K562 (cell line): ENCODE measurements at regions not wholly inside any gene's neighbourhood (a gene's known extent, or its start where the extent isn't known, plus 50 kb on each side); places are given as distances from the start of the nearest gene placed in this dataset.
A peak's percentile ranks its signal among the peaks of the same experiment; 100 is the strongest.

Experiments used
- ARID2 ChIP-seq: fragments of 450-650 bp; IDR thresholded peaks from 2 replicates; pipeline ENCODE4 v1.6.1; 2017; ENCODE audit warnings: antibody characterized with exemption, mild to moderate bottlenecking
- E2F8 ChIP-seq: fragments of 450-650 bp; IDR thresholded peaks from 2 replicates; pipeline ENCODE4 v1.7.1; 2018; ENCODE audit warnings: mild to moderate bottlenecking, low read depth; ENCODE audit not compliant: partially characterized antibody
- ELF4 ChIP-seq: fragments of 450-650 bp; formaldehyde crosslinking; IDR thresholded peaks from 2 replicates; pipeline ENCODE4 v1.4.0; 2022; ENCODE audit warnings: missing genetic modification characterization
- GATA2 ChIP-seq: sonication (generic); formaldehyde crosslinking; IDR thresholded peaks from 2 replicates; pipeline ENCODE4 v1.4.0; 2020; ENCODE audit warnings: mild to moderate bottlenecking, missing genetic modification reagents
- HBP1 ChIP-seq: fragments of 450-650 bp; formaldehyde crosslinking; IDR thresholded peaks from 2 replicates; pipeline ENCODE4 v1.4.0; 2022; ENCODE audit warnings: missing genetic modification characterization
- HMGN3 ChIP-seq: IDR thresholded peaks from 2 replicates; pipeline ENCODE4 v1.6.1; 2011; ENCODE audit warnings: borderline replicate concordance, low read depth, mild to moderate bottlenecking, mixed read lengths, low read length; ENCODE audit not compliant: insufficient read length; ENCODE audit errors: extremely low read depth
- MAFG ChIP-seq: fragments of 450-650 bp; conservative IDR thresholded peaks from 2 replicates; pipeline ENCODE4 v1.6.1; 2016; ENCODE audit warnings: missing genetic modification characterization, missing compliant biosample characterization
- MYC ChIP-seq, 2 experiments: fragments of 250-450 bp in 1 of 2; sonication (Bioruptor Pico) in 1 of 2; IDR thresholded peaks; 2 replicates each; pipeline versions ENCODE4 v1.5.1 to v1.6.1; 2012 to 2021; ENCODE audit warnings: low read depth in 2 of 2, borderline replicate concordance in 1 of 2, improper control_type of control experiment in 1 of 2, low read length in 1 of 2, mild to moderate bottlenecking in 1 of 2, moderate library complexity in 1 of 2
- NCOR1 ChIP-seq: fragments of 450-650 bp; IDR thresholded peaks from 2 replicates; pipeline ENCODE4 v1.6.1; 2016; ENCODE audit warnings: mild to moderate bottlenecking, moderate library complexity
- NR2F6 ChIP-seq: fragments of 450-650 bp; formaldehyde crosslinking; IDR thresholded peaks from 2 replicates; pipeline ENCODE4 v1.4.0; 2020; ENCODE audit warnings: mild to moderate bottlenecking
- PKNOX1 ChIP-seq: fragments of 450-650 bp; IDR thresholded peaks from 2 replicates; pipeline ENCODE4 v1.6.1; 2016
- RFX5 ChIP-seq: IDR thresholded peaks from 2 replicates; pipeline ENCODE4 v1.6.1; 2011; ENCODE audit warnings: low read depth, mild to moderate bottlenecking, improper control_type of control experiment, low read length
- SMARCA4 ChIP-seq: fragments of 450-650 bp; IDR thresholded peaks from 2 replicates; pipeline ENCODE4 v1.6.1; 2016
- SOX6 ChIP-seq: fragments of 450-650 bp; IDR thresholded peaks from 2 replicates; pipeline ENCODE4 v1.6.1; 2014; ENCODE audit warnings: mild to moderate bottlenecking
- TOE1 ChIP-seq, 2 experiments: fragments of 450-650 bp in 1 of 2; sonication (generic) in 1 of 2; formaldehyde crosslinking in 1 of 2; IDR thresholded peaks; 2 replicates each; pipeline versions ENCODE4 v1.7.1 to v1.8.0; 2016 to 2022; ENCODE audit warnings: borderline replicate concordance in 2 of 2, mild to moderate bottlenecking in 2 of 2, antibody characterized with exemption in 1 of 2, inconsistent platforms in 1 of 2, low read depth in 1 of 2, missing genetic modification reagents in 1 of 2, moderate library complexity in 1 of 2
- WHSC1 ChIP-seq: IDR thresholded peaks from one replicate; pipeline ENCODE4 v1.6.1; 2012; ENCODE audit warnings: low read length, control low read depth, inconsistent platforms
- ZFP30 ChIP-seq: fragments of 250-450 bp; sonication (Bioruptor Pico); IDR thresholded peaks from 2 replicates; pipeline ENCODE4 v1.8.0; 2022; ENCODE audit warnings: moderate library complexity, mild to moderate bottlenecking, inconsistent platforms, borderline replicate concordance
- ZNF384 ChIP-seq: IDR thresholded peaks from 2 replicates; pipeline ENCODE4 v1.6.1; 2012; ENCODE audit warnings: low read depth, low read length, improper control_type of control experiment
- TF ChIP-seq, protein P1 (sequence below): fragments of 250-450 bp; sonication (Bioruptor Pico); IDR thresholded peaks from 2 replicates; pipeline ENCODE4 v1.4.0; 2020; ENCODE audit warnings: mild to moderate bottlenecking, moderate library complexity

DNA sequence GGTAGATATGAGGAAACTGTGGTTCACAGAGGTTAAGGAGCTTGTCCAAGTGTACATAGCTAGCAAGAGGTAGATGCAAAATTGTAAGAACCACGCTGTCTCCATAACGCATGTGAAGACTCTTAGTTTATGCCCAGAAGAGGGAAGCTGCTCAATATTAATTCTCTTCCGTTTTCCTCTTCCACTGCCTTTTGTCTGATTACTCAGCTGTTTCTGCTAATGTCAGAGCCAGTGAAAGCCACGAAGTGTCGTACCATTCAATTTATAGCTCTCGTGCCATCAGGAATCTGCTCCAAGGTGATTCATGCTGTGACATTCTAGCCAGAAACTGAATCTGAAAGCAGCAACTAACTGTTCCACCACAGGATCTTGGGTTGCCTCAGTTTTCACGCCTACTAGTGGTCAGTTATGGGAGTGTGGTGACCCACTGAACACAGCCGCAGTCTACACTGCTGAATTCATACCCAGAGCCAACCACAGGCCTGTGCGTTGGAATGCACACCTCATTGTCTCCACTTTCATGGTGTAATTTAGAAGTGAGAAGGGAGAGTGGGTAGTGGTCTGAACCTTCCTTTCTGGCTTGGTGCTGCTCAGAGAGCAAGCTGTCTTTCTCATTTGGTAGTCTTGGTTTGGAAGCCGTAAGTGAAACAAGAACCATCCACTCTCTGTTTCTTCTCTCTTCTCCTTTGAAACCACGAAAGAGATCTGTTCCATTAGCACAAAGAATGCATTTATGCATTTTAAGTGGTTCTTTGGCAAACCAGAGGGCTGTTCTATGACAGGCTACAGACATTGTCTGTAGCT is 74.2 kb upstream of the NAP1L1 start (continued):
- TF ChIP-seq, protein P1, sequence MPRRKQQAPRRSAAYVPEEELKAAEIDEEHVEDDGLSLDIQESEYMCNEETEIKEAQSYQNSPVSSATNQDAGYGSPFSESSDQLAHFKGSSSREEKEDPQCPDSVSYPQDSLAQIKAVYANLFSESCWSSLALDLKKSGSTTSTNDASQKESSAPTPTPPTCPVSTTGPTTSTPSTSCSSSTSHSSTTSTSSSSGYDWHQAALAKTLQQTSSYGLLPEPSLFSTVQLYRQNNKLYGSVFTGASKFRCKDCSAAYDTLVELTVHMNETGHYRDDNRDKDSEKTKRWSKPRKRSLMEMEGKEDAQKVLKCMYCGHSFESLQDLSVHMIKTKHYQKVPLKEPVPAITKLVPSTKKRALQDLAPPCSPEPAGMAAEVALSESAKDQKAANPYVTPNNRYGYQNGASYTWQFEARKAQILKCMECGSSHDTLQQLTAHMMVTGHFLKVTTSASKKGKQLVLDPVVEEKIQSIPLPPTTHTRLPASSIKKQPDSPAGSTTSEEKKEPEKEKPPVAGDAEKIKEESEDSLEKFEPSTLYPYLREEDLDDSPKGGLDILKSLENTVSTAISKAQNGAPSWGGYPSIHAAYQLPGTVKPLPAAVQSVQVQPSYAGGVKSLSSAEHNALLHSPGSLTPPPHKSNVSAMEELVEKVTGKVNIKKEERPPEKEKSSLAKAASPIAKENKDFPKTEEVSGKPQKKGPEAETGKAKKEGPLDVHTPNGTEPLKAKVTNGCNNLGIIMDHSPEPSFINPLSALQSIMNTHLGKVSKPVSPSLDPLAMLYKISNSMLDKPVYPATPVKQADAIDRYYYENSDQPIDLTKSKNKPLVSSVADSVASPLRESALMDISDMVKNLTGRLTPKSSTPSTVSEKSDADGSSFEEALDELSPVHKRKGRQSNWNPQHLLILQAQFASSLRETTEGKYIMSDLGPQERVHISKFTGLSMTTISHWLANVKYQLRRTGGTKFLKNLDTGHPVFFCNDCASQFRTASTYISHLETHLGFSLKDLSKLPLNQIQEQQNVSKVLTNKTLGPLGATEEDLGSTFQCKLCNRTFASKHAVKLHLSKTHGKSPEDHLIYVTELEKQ (CRISPR knock-in tag): no peak
- TF ChIP-seq RFX5 (no peak), NCOR1 (no peak), WHSC1 (no peak), ZNF384 (no peak), HBP1 (CRISPR knock-in tag) (no peak), MYC (IDR thresholded peaks at IDR 0.05; ENCODE audit: low read depth, low read length) (0 out of 2 replicates have a peak, but pooled peaks have one; percentile 20), MYC (CRISPR knock-in tag; IDR thresholded peaks at IDR 0.05; ENCODE audit: borderline replicate concordance, low read depth) (no peak), GATA2 (CRISPR knock-in tag) (no peak), SMARCA4 (peak; percentile 30; the same call in 1 of the 2 replicates), ELF4 (CRISPR knock-in tag) (no peak), MAFG (tag) (peak; percentile 74), TOE1 (IDR thresholded peaks at IDR 0.05; ENCODE audit: borderline replicate concordance) (0 out of 2 replicates have a peak, but pooled peaks have one; percentile 32), TOE1 (CRISPR knock-in tag; IDR thresholded peaks at IDR 0.05; ENCODE audit: borderline replicate concordance, low read depth) (no peak), HMGN3 (no peak), ZFP30 (CRISPR knock-in tag) (no peak), SOX6 (no peak), E2F8 (no peak), ARID2 (peak; percentile 59; the same call in 1 of the 2 replicates), PKNOX1 (peak; percentile 61), NR2F6 (CRISPR knock-in tag) (no peak)
